ENCODE measurements at regions not wholly inside any gene's neighbourhood (a gene's known extent, or its start where the extent isn't known, plus 50 kb on each side); places are given as distances from the start of the nearest gene placed in this dataset.

DNA sequence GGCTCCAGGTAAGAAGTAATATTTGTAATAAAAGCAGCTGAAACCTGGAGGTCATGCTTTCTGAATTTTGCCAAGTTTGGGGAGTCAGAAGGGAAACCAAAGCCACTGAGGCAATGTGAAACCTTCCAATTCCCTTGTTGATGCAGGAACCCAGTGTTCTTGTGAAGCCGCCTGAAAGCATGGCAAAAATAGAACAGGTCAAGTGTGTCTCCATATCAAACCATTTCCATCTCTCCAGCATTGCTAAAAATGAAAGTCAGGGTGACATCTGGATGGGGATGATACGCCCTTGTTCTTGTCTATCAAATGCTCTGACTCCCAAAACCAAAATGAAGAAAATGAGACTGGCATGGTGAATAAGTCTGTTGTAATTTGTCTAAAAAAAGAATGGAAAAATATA is 362.5 kb downstream of the VPS13C start:
- TF ChIP-seq CTCF (IDR thresholded peaks at IDR 0.05) (no peak), POLR2A (IDR thresholded peaks at IDR 0.05) (no peak), EP300 (IDR thresholded peaks at IDR 0.05; ENCODE audit: low read depth) (no peak), POLR2AphosphoS5 (IDR thresholded peaks at IDR 0.05) (no peak)
